Muscle layer of colon (tissue), 2 donors: ENCODE measurements at regions not wholly inside any gene's neighbourhood (a gene's known extent, or its start where the extent isn't known, plus 50 kb on each side); places are given as distances from the start of the nearest gene placed in this dataset.

Source experiments
- H3K27ac ChIP-seq: one replicate; pipeline ENCODE4 v1.7.0; 2013; ENCODE audit warnings: low read depth, mild to moderate bottlenecking, low read length, moderate library complexity
- H3K27me3 ChIP-seq, 2 donors: one replicate each; pipeline ENCODE4 v1.7.0; 2013; ENCODE audit warnings: low read length in 2 of 2, mild to moderate bottlenecking in 2 of 2; ENCODE audit not compliant: insufficient read depth in 2 of 2, control insufficient read depth in 1 of 2
- H3K36me3 ChIP-seq: one replicate; pipeline ENCODE4 v1.7.0; 2013; ENCODE audit warnings: mild to moderate bottlenecking, low read length; ENCODE audit not compliant: insufficient read depth
- H3K4me1 ChIP-seq: one replicate; pipeline ENCODE4 v1.7.0; 2013; ENCODE audit warnings: mild to moderate bottlenecking, low read length; ENCODE audit not compliant: insufficient read depth
- H3K4me3 ChIP-seq, 2 donors: one replicate each; pipeline ENCODE4 v1.7.0; 2013; ENCODE audit warnings: low read length in 2 of 2, low read depth in 1 of 2, mild to moderate bottlenecking in 1 of 2, moderate library complexity in 1 of 2
- H3K9ac ChIP-seq: one replicate; pipeline ENCODE4 v1.7.0; 2013; ENCODE audit warnings: low read length
- H3K9me3 ChIP-seq: one replicate; pipeline ENCODE4 v1.7.0; 2013; ENCODE audit warnings: mild to moderate bottlenecking, low read length
- donor health status: abdominal sarcoma.
- donor health status: Adenocarcinoma of cecum.

GRCh38 chr6:148221196-148221979, 121.2 kb upstream of the SASH1 start:
- no peak overlapping the region for H3K27ac ChIP-seq
- peaks cover 10% of the 10 kb centered on the region for H3K4me1 ChIP-seq
- H3K9ac ChIP-seq = no peak overlapping the region
- no peaks in the 10 kb centered on the region for H3K36me3 ChIP-seq
- no peaks in the 10 kb centered on the region for H3K27me3 ChIP-seq
- H3K9me3 ChIP-seq = no peaks in the 10 kb centered on the region
- H3K4me3 ChIP-seq = no peak overlapping the region

GRCh38 chr6:148222376-148222775, 120.3 kb upstream of the SASH1 start:
- Histone ChIP-seq H3K27ac (no peak overlapping the region), H3K4me1 (peaks cover 10% of the 10 kb centered on the region)

GRCh38 chr6:148222846-148223245, 119.8 kb upstream of the SASH1 start:
- Histone ChIP-seq H3K9me3 (no peaks in the 10 kb centered on the region), H3K27ac (no peak overlapping the region), H3K9ac (no peak overlapping the region)

More at GRCh38 chr6:148222376-148222775, 120.3 kb upstream of the SASH1 start:
- H3K9ac ChIP-seq = no peak overlapping the region
- no peaks in the 10 kb centered on the region for H3K9me3 ChIP-seq
- H3K4me3 ChIP-seq = no peak overlapping the region
- H3K36me3 ChIP-seq = no peaks in the 10 kb centered on the region
- H3K27me3 ChIP-seq = no peaks in the 10 kb centered on the region

DNA sequence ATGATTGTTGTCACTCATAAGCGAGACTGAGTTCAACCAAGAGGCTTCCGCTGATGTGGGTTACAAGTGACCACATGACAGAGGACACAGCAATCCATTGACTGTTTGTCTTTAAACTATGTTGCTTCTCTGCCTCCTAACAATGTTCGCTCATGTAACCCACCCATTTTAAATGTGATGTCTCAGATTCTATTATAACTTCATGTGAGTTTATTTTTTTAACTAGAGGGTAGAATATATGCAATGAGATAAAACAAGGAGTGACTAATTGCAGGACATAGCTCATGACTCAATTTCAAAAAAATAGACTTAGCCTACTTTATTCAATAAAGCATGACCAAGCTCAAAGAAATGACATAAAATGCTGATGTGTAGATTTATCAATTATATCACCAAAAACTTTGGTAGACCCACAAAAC, 119.2 kb upstream of the SASH1 start:
- Histone ChIP-seq H3K27me3 (no peaks in the 10 kb centered on the region), H3K9me3 (no peaks in the 10 kb centered on the region)

More at GRCh38 chr6:148222846-148223245, 119.8 kb upstream of the SASH1 start:
- H3K4me3 ChIP-seq = no peak overlapping the region
- no peaks in the 10 kb centered on the region for H3K27me3 ChIP-seq
- H3K4me1 ChIP-seq = peaks cover 10% of the 10 kb centered on the region
- H3K36me3 ChIP-seq = no peaks in the 10 kb centered on the region

DNA sequence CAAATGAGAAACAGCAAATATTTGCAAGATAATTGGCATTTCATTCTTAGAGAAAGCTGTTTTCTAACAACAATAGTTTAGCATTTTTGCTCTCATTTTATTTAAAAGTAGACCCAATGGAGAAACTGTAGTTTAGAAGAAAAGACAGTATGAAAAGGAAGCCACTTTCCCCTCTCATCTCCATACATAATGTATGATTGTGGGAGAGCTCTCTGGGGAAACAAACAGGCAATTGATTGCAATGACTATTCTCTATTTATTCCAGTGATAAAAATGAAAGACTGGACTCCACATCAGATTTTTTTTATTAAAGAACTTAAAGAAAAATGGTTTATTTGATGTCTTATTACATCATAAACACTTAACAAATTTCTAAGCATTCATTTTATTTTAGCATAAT, 116.8 kb upstream of the SASH1 start:
- no peaks in the 10 kb centered on the region for H3K27me3 ChIP-seq
- H3K4me1 ChIP-seq = no peaks in the 10 kb centered on the region
- H3K4me3 ChIP-seq = no peak overlapping the region
- H3K9me3 ChIP-seq = no peaks in the 10 kb centered on the region
- H3K27ac ChIP-seq = no peak overlapping the region
- no peak overlapping the region for H3K9ac ChIP-seq
- no peaks in the 10 kb centered on the region for H3K36me3 ChIP-seq

More for the DNA sequence above, 119.2 kb upstream of the SASH1 start:
- Histone ChIP-seq H3K9ac (no peak overlapping the region), H3K27ac (no peak overlapping the region), H3K4me3 (no peak overlapping the region), H3K4me1 (peaks cover 5% of the 10 kb centered on the region), H3K36me3 (no peaks in the 10 kb centered on the region)

DNA sequence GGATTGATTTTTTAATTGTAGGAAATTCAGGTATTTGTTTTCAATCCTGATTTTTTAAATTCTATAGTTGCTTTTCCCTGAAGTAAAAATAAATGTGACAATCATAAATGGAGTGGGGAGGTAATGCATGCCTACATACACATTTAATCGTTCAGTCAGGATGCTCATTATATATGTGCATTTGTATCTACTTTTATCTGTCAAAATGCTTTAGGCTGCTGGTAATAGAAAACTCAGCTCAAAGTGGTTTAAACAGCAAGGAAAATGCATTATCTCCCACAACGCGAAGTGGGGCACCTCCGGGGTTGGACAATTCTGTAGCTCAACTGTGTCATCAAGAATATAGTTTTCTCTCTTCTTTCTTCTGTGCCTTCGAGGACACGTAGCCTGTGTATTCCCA, 116.4 kb upstream of the SASH1 start:
- H3K27ac ChIP-seq = no peak overlapping the region
- no peaks in the 10 kb centered on the region for H3K4me1 ChIP-seq
- H3K27me3 ChIP-seq = no peaks in the 10 kb centered on the region
- H3K9me3 ChIP-seq = no peaks in the 10 kb centered on the region
- no peaks in the 10 kb centered on the region for H3K36me3 ChIP-seq
- H3K4me3 ChIP-seq = no peak overlapping the region
- no peak overlapping the region for H3K9ac ChIP-seq

DNA sequence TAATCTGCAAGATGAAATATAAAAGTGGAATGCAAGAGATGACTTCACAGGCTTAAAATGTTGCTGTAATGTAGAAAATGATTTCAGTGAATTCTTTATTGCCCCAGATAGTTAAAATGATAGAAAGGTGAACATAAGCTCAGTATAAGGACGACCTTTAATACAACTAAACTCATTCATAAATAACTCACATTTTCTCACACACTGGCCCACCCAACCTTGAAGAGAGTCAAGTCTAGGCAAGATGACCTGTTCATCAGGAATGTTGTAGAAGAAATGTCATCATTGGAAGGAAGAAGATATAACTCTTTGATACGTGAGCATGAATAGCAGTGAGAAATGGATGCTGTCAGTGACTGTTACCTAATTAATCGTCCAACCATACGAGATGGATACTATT, 111.1 kb upstream of the SASH1 start:
- Histone ChIP-seq H3K9ac (no peak overlapping the region), H3K27ac (no peak overlapping the region), H3K36me3 (no peaks in the 10 kb centered on the region), H3K4me1 (no peaks in the 10 kb centered on the region), H3K4me3 (no peak overlapping the region), H3K27me3 (no peaks in the 10 kb centered on the region), H3K9me3 (no peaks in the 10 kb centered on the region)

GRCh38 chr6:148235446-148235845, 107.2 kb upstream of the SASH1 start:
- Histone ChIP-seq H3K9me3 (no peaks in the 10 kb centered on the region), H3K36me3 (no peaks in the 10 kb centered on the region), H3K4me1 (no peaks in the 10 kb centered on the region), H3K9ac (no peak overlapping the region), H3K4me3 (no peak overlapping the region), H3K27me3 (no peaks in the 10 kb centered on the region), H3K27ac (no peak overlapping the region)

- no peaks in the 10 kb centered on the region for H3K36me3 ChIP-seq
- H3K4me1 ChIP-seq = peaks cover 25% of the 10 kb centered on the region
- H3K9ac ChIP-seq = no peak overlapping the region
- no peak overlapping the region for H3K27ac ChIP-seq
- no peaks in the 10 kb centered on the region for H3K27me3 ChIP-seq
- no peaks in the 10 kb centered on the region for H3K9me3 ChIP-seq
- H3K4me3 ChIP-seq = no peak overlapping the region
Observed at GRCh38 chr6:148238713-148239112, 103.9 kb upstream of the SASH1 start.

DNA sequence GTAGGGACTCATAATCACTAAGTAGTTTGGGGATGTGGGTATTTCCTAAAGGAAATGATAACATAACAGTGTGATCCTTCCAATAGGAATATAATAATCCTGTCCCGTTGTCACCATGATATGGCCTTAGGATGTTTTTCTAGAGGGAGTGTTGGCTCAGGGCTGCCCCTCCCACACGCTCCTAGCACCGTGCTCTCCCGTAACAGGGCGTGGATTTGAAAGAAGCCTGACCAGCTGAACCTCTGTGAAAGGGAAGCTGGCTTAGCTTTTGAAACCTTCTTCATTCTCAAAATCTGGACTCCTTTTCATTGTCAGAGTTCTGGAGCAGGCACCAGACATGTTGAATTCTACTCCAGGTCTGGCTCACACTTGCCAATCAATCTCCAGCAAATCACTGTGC, 103.4 kb upstream of the SASH1 start:
- Histone ChIP-seq H3K27ac (no peak overlapping the region), H3K4me3 (no peak overlapping the region)

GRCh38 chr6:148239801-148240460, 102.7 kb upstream of the SASH1 start:
- Histone ChIP-seq H3K4me3 (no peak overlapping the region), H3K27ac (no peak overlapping the region), H3K4me1 (peaks cover 30% of the 10 kb centered on the region), H3K9ac (no peak overlapping the region), H3K36me3 (no peaks in the 10 kb centered on the region), H3K27me3 (no peaks in the 10 kb centered on the region), H3K9me3 (no peaks in the 10 kb centered on the region)

More for the DNA sequence above, 103.4 kb upstream of the SASH1 start:
- Histone ChIP-seq H3K4me1 (peaks cover 30% of the 10 kb centered on the region), H3K27me3 (no peaks in the 10 kb centered on the region), H3K36me3 (no peaks in the 10 kb centered on the region), H3K9ac (no peak overlapping the region), H3K9me3 (no peaks in the 10 kb centered on the region)

DNA sequence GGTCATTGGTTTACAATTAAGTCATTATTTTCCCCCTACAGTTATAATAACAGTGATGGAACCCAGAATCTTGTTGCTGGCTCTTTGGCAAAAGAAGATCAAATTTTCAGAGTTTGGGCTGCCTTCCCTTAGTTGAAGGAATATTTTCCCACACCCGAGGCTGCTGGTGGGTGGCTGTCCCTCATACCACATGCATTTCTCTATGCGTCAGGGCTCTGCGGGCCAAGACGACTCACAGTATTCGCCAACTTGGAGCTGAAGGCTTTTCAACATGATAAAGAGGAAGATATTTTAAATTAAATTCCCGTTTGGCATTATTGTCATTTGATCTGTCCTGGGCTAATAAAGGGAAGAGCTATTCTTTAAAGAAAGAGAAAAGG, 102.2 kb upstream of the SASH1 start:
- no peak overlapping the region for H3K27ac ChIP-seq
- H3K36me3 ChIP-seq = no peaks in the 10 kb centered on the region
- H3K4me1 ChIP-seq = peaks cover 30% of the 10 kb centered on the region
- no peak overlapping the region for H3K4me3 ChIP-seq
- no peaks in the 10 kb centered on the region for H3K27me3 ChIP-seq
- no peak overlapping the region for H3K9ac ChIP-seq
- H3K9me3 ChIP-seq = no peaks in the 10 kb centered on the region
